GF-D8 (cell line): ENCODE measurements at regions not wholly inside any gene's neighbourhood (a gene's known extent, or its start where the extent isn't known, plus 50 kb on each side); places are given as distances from the start of the nearest gene placed in this dataset.

Experiments used
- DNase-seq: peaks from one replicate; lab custom pipeline; 2025; lab: John Stamatoyannopoulos, UW

- DNase-seq, result no peak
Observed at GRCh38 chr20:58069207-58069606, 159.2 kb downstream of the ANKRD60 start.

GRCh38 chr20:58065508-58066361, 162.7 kb downstream of the ANKRD60 start:
- DNase-seq, result no peak

- DNase-seq, result no peak
Observed at GRCh38 chr20:58064411-58065010, 163.9 kb downstream of the ANKRD60 start.

GRCh38 chr20:58059260-58059544, 169.3 kb downstream of the ANKRD60 start:
- no peak for DNase-seq

GRCh38 chr20:58058421-58059259, 169.8 kb downstream of the ANKRD60 start:
- no peak for DNase-seq

GRCh38 chr20:58056921-58057686, 171.3 kb downstream of the ANKRD60 start:
- no peak for DNase-seq

GRCh38 chr20:58056021-58056591, 172.3 kb downstream of the ANKRD60 start:
- no peak for DNase-seq

- no peak for DNase-seq
Observed at GRCh38 chr20:58054780-58055373, 173.6 kb downstream of the ANKRD60 start.

- no peak for DNase-seq
Observed at GRCh38 chr20:58054082-58054779, 174.2 kb downstream of the ANKRD60 start.

GRCh38 chr20:58053391-58054055, 174.9 kb downstream of the ANKRD60 start:
- DNase-seq, result no peak

- DNase-seq, result no peak
Observed at GRCh38 chr20:58051367-58051766, 177.1 kb downstream of the ANKRD60 start.

GRCh38 chr20:58048096-58048702, 180.3 kb downstream of the ANKRD60 start:
- no peak for DNase-seq

GRCh38 chr20:58046311-58046710, 182.1 kb downstream of the ANKRD60 start:
- DNase-seq, result no peak

GRCh38 chr20:58045579-58045978, 182.9 kb downstream of the ANKRD60 start:
- DNase-seq, result no peak

- DNase-seq, result no peak
Observed at GRCh38 chr20:58044931-58045555, 183.4 kb downstream of the ANKRD60 start.

- no peak for DNase-seq
Observed at GRCh38 chr20:58044286-58044685, 184.2 kb downstream of the ANKRD60 start.

GRCh38 chr20:58043236-58044140, 185.0 kb downstream of the ANKRD60 start:
- no peak for DNase-seq

- DNase-seq, result no peak
Observed at GRCh38 chr20:58042591-58042990, 185.9 kb downstream of the ANKRD60 start.
